ENCODE measurements at regions not wholly inside any gene's neighbourhood (a gene's known extent, or its start where the extent isn't known, plus 50 kb on each side); places are given as distances from the start of the nearest gene placed in this dataset.

DNA sequence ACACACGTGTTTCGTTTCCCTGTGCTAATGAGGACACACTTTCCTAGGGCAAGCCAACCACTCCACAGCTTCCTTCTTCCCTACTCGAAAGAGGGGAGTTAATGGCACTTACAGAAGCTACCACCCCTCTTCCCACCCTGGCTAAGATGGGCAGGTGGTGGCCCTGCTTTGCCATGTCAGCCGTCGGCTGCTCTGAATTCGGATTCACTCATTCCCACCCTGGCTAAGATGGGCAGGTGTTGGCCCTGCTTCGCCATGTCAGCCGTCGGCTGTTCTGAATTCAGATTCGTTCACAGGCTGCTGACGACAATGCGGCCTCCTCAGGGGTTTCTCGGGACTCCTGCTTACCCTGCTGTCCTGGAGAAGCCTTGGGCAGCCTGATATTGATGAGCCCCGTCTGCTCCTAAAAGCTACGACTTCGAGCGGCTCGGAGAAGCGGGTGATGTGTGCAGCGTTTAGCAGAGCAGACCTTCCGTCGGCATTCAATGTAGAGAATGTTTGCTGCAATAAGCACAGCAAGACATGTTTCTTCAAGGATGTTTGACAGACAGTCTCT lies 56.2 kb upstream of the PPP2R2D start:
- TF ChIP-seq, protein P1, sequence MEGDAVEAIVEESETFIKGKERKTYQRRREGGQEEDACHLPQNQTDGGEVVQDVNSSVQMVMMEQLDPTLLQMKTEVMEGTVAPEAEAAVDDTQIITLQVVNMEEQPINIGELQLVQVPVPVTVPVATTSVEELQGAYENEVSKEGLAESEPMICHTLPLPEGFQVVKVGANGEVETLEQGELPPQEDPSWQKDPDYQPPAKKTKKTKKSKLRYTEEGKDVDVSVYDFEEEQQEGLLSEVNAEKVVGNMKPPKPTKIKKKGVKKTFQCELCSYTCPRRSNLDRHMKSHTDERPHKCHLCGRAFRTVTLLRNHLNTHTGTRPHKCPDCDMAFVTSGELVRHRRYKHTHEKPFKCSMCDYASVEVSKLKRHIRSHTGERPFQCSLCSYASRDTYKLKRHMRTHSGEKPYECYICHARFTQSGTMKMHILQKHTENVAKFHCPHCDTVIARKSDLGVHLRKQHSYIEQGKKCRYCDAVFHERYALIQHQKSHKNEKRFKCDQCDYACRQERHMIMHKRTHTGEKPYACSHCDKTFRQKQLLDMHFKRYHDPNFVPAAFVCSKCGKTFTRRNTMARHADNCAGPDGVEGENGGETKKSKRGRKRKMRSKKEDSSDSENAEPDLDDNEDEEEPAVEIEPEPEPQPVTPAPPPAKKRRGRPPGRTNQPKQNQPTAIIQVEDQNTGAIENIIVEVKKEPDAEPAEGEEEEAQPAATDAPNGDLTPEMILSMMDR (conservative IDR thresholded peaks at IDR 0.05; ENCODE audit: low read depth, low read length), result no peak
- TF ChIP-seq EZH2 (IDR thresholded peaks at IDR 0.05; ENCODE audit: borderline replicate concordance, low read depth, low read length, poor library complexity, severe bottlenecking), result no peak
- H3K4me3 ChIP-seq (ENCODE audit: low read depth, low read length, poor library complexity, severe bottlenecking), result no peak overlapping the region
- H3K4me1 ChIP-seq (ENCODE audit: insufficient read depth, low read length, poor library complexity, severe bottlenecking), result no peaks in the 10 kb centered on the region
- DNase-seq (ENCODE audit: low spot score), result no peak
- CTCF ChIA-PET, result no interaction called here
- H3K36me3 ChIP-seq (ENCODE audit: insufficient read depth, low read length, poor library complexity, severe bottlenecking), result no peaks in the 10 kb centered on the region
- intact Hi-C loops (cut with micrococcal nuclease; ENCODE audit: unreplicated experiment), result no loop called here
- H3K9me3 ChIP-seq (ENCODE audit: low read depth, low read length, poor library complexity, severe bottlenecking), result no peaks in the 10 kb centered on the region
- no TSS peak for BruUV-seq (replicated peaks)
- no peaks in the 10 kb centered on the region for H3K27me3 ChIP-seq (replicated peaks; ENCODE audit: insufficient read depth, low read depth, low read length, poor library complexity)
- no peak overlapping the region for H3K27ac ChIP-seq (ENCODE audit: low read depth, low read length, poor library complexity, severe bottlenecking)
- POLR2A ChIA-PET (ENCODE audit: low non-redundant PET), result no interaction called here

DNA sequence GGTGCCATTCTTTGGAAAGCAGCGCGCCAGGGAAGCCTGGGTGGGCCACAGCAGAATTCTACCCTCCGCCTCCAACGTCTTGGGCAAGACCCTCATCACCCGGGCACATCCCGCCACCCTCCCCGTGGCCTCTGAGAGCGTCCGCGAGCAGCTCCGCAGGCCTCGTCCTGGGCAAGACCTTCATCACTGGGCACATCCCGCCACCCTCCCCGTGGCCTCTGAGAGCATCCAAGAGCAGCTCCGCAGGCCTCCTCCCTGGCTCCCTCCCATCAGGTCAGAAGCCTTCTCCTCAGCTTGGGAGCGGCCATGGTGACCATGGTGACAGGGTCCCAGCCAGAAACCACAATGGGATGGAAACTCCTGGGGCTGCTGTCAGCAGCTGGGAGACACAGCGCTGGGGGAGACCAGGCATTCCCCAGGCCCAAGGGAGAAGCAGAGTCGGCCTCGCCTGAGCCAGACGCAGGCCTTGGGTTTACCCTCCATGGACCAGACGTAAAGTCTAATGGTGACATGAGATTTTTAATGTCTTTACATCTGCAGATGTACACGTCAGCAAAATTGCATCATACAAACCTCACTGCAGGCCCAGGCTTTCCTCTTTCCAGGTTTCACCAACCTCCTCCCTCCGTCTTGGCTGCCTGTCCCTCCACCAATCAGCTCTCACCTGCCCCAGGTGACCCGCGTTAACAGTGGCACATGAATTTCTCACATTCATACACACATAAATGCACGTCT lies 55.1 kb upstream of the PPP2R2D start:
- no peaks in the 10 kb centered on the region for H3K4me1 ChIP-seq (ENCODE audit: insufficient read depth, low read length, poor library complexity, severe bottlenecking)
- no peaks in the 10 kb centered on the region for H3K9me3 ChIP-seq (ENCODE audit: low read depth, low read length, poor library complexity, severe bottlenecking)
- no TSS peak for BruUV-seq (replicated peaks)
- no peak for DNase-seq (ENCODE audit: low spot score)
- H3K27me3 ChIP-seq (replicated peaks; ENCODE audit: insufficient read depth, low read depth, low read length, poor library complexity), result no peaks in the 10 kb centered on the region
- TF ChIP-seq, protein P1 (conservative IDR thresholded peaks at IDR 0.05; ENCODE audit: low read depth, low read length), result no peak
- TF ChIP-seq EZH2 (IDR thresholded peaks at IDR 0.05; ENCODE audit: borderline replicate concordance, low read depth, low read length, poor library complexity, severe bottlenecking), result no peak
- no peak overlapping the region for H3K27ac ChIP-seq (ENCODE audit: low read depth, low read length, poor library complexity, severe bottlenecking)
- H3K36me3 ChIP-seq (ENCODE audit: insufficient read depth, low read length, poor library complexity, severe bottlenecking), result no peaks in the 10 kb centered on the region
- POLR2A ChIA-PET (ENCODE audit: low non-redundant PET), result no interaction called here
- H3K4me3 ChIP-seq (ENCODE audit: low read depth, low read length, poor library complexity, severe bottlenecking), result no peak overlapping the region
- intact Hi-C loops (cut with micrococcal nuclease; ENCODE audit: unreplicated experiment), result no loop called here
- CTCF ChIA-PET, result no interaction called here

DNA sequence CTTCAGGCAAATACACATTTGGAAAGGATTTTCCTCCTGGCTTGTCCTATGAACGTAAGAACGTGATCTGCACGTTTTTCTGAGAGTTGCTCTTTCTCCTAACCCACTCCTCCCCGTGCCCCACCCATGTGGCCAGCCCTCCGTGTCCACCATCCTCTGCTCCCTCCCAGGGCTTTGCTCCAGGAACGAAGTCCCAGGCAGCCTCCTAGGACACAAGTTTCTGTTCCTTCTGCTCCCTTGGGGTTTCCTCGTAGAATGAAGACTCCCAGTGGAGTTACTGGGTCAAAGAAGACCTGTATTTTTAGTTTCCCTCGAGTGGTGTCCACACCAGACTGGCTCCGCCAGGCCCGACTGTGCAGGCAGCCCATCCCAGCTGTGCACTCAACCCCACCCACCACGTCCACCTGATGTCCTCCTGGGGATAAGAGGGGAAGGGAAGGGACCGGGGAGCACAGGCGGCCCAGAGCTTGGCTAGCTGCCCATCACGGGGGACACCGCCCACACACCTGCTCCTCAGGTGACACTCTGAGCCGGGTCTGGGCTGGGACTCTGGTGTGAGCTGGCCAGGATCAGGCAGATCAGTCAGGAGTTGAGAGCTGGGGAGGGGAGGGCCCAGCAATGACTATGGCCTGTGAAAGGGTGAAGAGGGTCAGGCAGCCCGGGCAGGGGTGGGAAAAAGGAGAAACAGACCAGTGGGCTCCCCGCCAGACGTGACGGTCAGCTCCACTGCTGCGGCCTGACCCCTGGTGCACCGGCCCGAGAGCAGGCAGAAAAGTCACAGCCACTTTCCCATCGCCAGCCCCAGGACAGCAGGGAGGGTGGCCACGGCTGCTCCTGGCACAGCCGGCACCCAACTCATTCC lies 54.3 kb upstream of the PPP2R2D start:
- Histone ChIP-seq H3K4me3 (ENCODE audit: low read depth, low read length, poor library complexity, severe bottlenecking) (no peak overlapping the region), H3K36me3 (ENCODE audit: insufficient read depth, low read length, poor library complexity, severe bottlenecking) (no peaks in the 10 kb centered on the region), H3K27ac (ENCODE audit: low read depth, low read length, poor library complexity, severe bottlenecking) (no peak overlapping the region), H3K27me3 (replicated peaks; ENCODE audit: insufficient read depth, low read depth, low read length, poor library complexity) (no peaks in the 10 kb centered on the region), H3K4me1 (ENCODE audit: insufficient read depth, low read length, poor library complexity, severe bottlenecking) (no peaks in the 10 kb centered on the region), H3K9me3 (ENCODE audit: low read depth, low read length, poor library complexity, severe bottlenecking) (no peaks in the 10 kb centered on the region)
- no TSS peak for BruUV-seq (replicated peaks)
- DNase-seq (ENCODE audit: low spot score), result no peak
- no peak for TF ChIP-seq EZH2 (IDR thresholded peaks at IDR 0.05; ENCODE audit: borderline replicate concordance, low read depth, low read length, poor library complexity, severe bottlenecking)
- TF ChIP-seq, protein P1 (conservative IDR thresholded peaks at IDR 0.05; ENCODE audit: low read depth, low read length), result no peak
- ChIA-PET CTCF (no interaction called here), POLR2A (ENCODE audit: low non-redundant PET) (no interaction called here)
- intact Hi-C loops (cut with micrococcal nuclease; ENCODE audit: unreplicated experiment), result no loop called here
